Stomach (tissue), 4 donors: ENCODE measurements at regions not wholly inside any gene's neighbourhood (a gene's known extent, or its start where the extent isn't known, plus 50 kb on each side); places are given as distances from the start of the nearest gene placed in this dataset.

Experiments
- POLR2A ChIP-seq, 4 donors: fragments of 450-650 bp; IDR thresholded peaks; one replicate each; pipeline ENCODE4 v1.6.1; 2016; ENCODE audit warnings: antibody characterized with exemption in 4 of 4, control low read depth in 2 of 4, mild to moderate bottlenecking in 1 of 4, moderate library complexity in 1 of 4
- TF ChIP-seq, protein P1 (sequence below), 7 experiments: fragments of 450-650 bp in 4 of 7; fragments of 200-600 bp in 3 of 7; sonication (generic) in 3 of 7; IDR thresholded peaks; one replicate each; pipeline ENCODE4 v1.5.1; 2016 to 2019; ENCODE audit warnings: antibody characterized with exemption in 7 of 7, control low read depth in 2 of 7, mild to moderate bottlenecking in 1 of 7

DNA sequence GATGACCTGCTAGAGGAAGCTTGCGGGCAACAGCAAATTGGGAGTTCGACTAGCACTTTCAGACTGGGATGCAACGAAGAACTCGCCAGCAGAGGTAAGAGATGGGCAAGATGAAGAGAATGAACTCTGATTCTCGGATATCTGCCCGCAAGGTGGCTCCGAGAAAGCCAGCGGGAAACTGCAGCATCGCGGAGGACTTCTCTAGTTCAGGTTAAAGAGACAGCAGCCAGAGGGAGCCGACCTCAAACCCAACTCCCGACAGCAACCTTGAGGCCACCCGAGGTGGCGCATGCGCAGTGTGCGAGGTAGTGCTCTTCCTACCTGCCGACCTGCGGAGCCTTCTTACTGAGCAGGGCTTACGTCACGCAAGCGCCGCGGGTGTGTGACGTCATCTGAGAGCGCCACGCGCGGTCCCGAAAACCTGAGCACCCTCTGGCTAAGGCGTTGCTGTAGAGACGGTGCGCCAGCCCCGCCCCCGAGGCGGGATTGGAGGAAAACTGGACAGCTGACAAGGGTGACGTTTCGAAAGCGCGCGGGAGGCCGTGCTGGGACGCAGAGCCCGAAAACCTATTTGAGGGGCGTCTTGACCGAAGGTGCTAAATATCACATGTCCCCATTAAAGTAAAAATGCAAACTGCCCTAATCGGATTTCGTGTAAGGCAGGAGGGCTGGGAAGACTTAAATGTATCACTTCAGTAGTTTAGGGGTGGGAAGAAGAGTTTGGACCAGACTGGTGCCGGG lies 110.5 kb upstream of the SLC25A33 start:
- TF ChIP-seq, protein P1, sequence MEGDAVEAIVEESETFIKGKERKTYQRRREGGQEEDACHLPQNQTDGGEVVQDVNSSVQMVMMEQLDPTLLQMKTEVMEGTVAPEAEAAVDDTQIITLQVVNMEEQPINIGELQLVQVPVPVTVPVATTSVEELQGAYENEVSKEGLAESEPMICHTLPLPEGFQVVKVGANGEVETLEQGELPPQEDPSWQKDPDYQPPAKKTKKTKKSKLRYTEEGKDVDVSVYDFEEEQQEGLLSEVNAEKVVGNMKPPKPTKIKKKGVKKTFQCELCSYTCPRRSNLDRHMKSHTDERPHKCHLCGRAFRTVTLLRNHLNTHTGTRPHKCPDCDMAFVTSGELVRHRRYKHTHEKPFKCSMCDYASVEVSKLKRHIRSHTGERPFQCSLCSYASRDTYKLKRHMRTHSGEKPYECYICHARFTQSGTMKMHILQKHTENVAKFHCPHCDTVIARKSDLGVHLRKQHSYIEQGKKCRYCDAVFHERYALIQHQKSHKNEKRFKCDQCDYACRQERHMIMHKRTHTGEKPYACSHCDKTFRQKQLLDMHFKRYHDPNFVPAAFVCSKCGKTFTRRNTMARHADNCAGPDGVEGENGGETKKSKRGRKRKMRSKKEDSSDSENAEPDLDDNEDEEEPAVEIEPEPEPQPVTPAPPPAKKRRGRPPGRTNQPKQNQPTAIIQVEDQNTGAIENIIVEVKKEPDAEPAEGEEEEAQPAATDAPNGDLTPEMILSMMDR (IDR thresholded peaks at IDR 0.05), result peak in 2 of 7 experiments; percentile 13 to 44
- no peak for TF ChIP-seq POLR2A (IDR thresholded peaks at IDR 0.05)
